ENCODE measurements at regions not wholly inside any gene's neighbourhood (a gene's known extent, or its start where the extent isn't known, plus 50 kb on each side); places are given as distances from the start of the nearest gene placed in this dataset.

DNA sequence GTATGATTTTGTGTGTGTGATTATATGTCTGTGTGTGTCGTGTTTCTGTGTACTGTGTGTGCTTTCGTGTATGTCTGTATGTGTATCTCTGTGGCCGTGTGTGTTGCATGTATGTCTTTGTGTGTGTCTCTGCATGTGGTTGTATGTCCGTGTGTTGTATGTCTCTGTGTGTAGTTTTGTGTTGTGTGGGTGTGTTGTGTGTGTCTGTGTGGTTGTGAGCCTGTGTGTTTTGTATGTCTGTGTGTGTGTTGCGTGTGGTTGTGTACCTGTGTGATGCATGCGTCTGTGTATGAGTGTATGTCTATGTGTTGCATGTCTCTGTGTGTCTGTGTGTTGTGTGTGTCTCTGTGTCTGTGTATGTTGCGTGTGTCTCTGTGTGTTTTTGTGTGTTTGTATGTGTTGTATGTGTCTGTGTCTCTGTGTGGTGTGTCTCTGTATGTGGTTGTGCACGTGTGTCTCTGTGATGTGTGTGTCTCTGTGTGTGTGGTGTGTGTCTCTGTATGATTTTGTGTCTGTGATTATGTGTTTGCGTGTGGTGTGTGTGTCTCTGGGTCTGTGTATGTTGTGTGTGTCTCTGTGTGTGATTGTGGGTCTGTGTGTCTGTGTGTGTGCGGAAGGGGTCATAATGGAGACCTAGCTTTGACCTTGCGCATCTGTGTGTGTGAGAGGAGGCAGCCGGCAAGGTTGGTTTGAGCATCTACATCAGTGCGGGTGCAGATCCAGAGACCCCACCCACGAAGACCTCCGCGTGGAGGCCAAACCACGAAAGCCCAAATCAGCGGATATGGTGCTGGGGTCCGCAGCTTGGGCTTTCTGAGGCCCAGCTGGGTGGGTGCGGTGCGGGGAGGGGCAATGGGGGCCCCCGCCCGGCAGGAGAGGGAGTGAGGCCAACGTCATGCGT, 212.6 kb upstream of the GSE1 start:
- Histone ChIP-seq H3K9me3 (no peaks in the 10 kb centered on the region), H3K27ac (no peak overlapping the region), H3K4me1 (peaks cover 8 to 14% (median 10%) of the 10 kb centered on the region in 4 donors), H3K4me3 (no peak overlapping the region), H3K27me3 (no peaks in the 10 kb centered on the region), H3K36me3 (no peaks in the 10 kb centered on the region)
- in situ Hi-C loops (cut with MboI; ENCODE audit: low pct_ligation_motif_present in 1 of 4, low pct_unique_long_range_greater_than_20kb in 1 of 4, low sequenced_read_pairs in 3 of 4) (loop anchor here in 1 of 4 donors (25.0 kb wide), 1 partner anchor 312 kb away; no protein-coding TSS in a partner anchor), intact Hi-C loops (cut with DNase I; ENCODE audit: low total_unique reads) (no loop called here)
- TF ChIP-seq EP300 (IDR thresholded peaks at IDR 0.05; ENCODE audit: low read depth) (no peak), POLR2A (IDR thresholded peaks at IDR 0.05) (no peak), POLR2AphosphoS5 (IDR thresholded peaks at IDR 0.05) (no peak)
- TF ChIP-seq, protein P1, sequence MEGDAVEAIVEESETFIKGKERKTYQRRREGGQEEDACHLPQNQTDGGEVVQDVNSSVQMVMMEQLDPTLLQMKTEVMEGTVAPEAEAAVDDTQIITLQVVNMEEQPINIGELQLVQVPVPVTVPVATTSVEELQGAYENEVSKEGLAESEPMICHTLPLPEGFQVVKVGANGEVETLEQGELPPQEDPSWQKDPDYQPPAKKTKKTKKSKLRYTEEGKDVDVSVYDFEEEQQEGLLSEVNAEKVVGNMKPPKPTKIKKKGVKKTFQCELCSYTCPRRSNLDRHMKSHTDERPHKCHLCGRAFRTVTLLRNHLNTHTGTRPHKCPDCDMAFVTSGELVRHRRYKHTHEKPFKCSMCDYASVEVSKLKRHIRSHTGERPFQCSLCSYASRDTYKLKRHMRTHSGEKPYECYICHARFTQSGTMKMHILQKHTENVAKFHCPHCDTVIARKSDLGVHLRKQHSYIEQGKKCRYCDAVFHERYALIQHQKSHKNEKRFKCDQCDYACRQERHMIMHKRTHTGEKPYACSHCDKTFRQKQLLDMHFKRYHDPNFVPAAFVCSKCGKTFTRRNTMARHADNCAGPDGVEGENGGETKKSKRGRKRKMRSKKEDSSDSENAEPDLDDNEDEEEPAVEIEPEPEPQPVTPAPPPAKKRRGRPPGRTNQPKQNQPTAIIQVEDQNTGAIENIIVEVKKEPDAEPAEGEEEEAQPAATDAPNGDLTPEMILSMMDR (IDR thresholded peaks at IDR 0.05), result no peak
- DNase-seq, result no peak
- WGBS, 2 donors (ENCODE audit: low coverage in 1 of 2), result 90 to 92% methylated on average over 2 to 25 of the region's 25 CpGs

DNA sequence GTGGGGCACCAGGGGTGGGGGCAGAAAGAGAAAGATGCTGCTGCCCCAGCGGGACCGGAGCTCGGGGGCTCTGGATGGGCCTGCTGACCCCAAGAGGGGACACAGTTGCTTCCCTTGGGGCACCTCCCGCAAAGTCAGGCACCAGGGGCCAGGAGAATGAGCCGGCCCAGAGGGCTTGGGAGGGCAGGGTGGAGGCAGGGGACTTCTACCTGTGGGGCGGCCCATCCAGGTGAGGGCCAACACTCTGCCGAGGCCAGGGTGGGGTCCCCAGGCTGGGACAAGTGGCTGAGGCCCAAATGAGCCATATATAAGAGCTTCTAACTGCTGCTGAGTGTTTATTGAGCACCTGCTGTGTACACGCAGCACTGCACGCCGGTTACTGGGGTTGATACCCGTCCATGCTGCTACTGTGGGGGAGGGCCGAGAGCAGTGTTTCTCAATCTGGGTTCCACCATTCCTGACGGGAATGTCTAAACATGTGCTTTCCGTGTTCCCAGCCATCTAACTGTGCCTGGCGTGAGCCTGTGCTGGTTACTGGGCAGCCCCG, 211.7 kb upstream of the GSE1 start:
- no peaks in the 10 kb centered on the region for H3K9me3 ChIP-seq
- no peaks in the 10 kb centered on the region for H3K27me3 ChIP-seq
- TF ChIP-seq EP300 (IDR thresholded peaks at IDR 0.05; ENCODE audit: low read depth) (no peak), POLR2A (IDR thresholded peaks at IDR 0.05) (no peak), POLR2AphosphoS5 (IDR thresholded peaks at IDR 0.05) (no peak)
- TF ChIP-seq, protein P1 (IDR thresholded peaks at IDR 0.05), result no peak
- in situ Hi-C loops (cut with MboI; ENCODE audit: low pct_ligation_motif_present in 1 of 4, low pct_unique_long_range_greater_than_20kb in 1 of 4, low sequenced_read_pairs in 3 of 4), result loop anchor here in 1 of 4 donors (25.0 kb wide), 1 partner anchor 311 kb away; no protein-coding TSS in a partner anchor
- intact Hi-C loops (cut with DNase I; ENCODE audit: low total_unique reads), result no loop called here
- DNase-seq, result no peak
- H3K4me3 ChIP-seq, result no peak overlapping the region
- WGBS, 2 donors (ENCODE audit: low coverage in 1 of 2), result 89% methylated on average over 15 of the region's 16 CpGs; no CpG with 5 or more reads in 1 of the 2 donors
- no peak overlapping the region for H3K27ac ChIP-seq
- no peaks in the 10 kb centered on the region for H3K36me3 ChIP-seq
- peaks cover under 1 to 5% (median 2%) of the 10 kb centered on the region in 4 donors for H3K4me1 ChIP-seq

DNA sequence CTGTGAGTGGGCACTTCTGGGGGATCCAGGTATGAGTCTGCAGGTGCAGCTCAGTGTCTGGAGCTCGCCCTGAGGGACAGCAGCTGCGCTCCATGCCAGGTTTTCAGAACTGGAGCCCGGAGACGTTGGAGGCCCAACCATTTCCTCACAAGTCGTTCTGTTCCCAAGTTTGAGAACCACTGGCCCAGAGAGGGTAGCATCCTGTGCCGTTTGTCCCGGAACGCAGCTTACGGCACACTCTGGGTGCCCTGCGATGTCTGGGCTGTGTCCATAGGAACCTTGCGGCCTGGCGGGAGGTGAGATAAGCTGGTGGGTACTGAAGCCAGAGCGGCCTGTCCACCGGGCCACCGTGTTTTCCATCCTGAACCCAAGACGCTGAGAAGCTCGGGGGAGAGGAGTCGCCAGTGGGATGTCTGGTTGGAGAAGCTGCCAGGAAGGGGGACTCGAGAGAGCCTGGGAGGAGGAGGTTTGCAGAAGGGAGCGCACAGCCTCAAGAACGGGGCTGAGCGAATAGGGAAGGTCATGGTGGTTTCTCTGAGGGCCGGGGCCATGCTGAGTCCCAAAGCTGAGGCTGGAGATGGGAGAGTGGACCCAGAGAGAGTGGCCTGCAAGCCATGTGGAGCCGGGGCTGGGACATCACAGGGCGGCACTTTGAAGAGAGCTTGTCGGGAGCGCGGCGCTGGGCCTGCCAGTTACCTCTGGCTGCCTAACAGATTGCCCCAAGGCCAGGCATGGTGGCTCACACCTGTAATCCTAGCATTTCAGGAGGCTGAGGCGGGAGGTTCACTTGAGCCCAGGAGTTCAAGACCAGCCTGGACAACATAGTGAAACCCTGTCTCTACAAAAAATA, 211.0 kb upstream of the GSE1 start:
- H3K36me3 ChIP-seq, result no peaks in the 10 kb centered on the region
- no peaks in the 10 kb centered on the region for H3K9me3 ChIP-seq
- H3K4me1 ChIP-seq, result no peaks in the 10 kb centered on the region
- no peaks in the 10 kb centered on the region for H3K27me3 ChIP-seq
- intact Hi-C loops (cut with DNase I; ENCODE audit: low total_unique reads) (no loop called here), in situ Hi-C loops (cut with MboI; ENCODE audit: low pct_ligation_motif_present in 1 of 4, low pct_unique_long_range_greater_than_20kb in 1 of 4, low sequenced_read_pairs in 3 of 4) (loop anchor here in 1 of 4 donors (25.0 kb wide), 1 partner anchor 310 kb away; no protein-coding TSS in a partner anchor)
- no peak overlapping the region for H3K27ac ChIP-seq
- TF ChIP-seq EP300 (IDR thresholded peaks at IDR 0.05; ENCODE audit: low read depth), result no peak
- TF ChIP-seq, protein P1 (IDR thresholded peaks at IDR 0.05), result no peak
- TF ChIP-seq POLR2A (IDR thresholded peaks at IDR 0.05), result no peak
- no peak for TF ChIP-seq POLR2AphosphoS5 (IDR thresholded peaks at IDR 0.05)
- no peak overlapping the region for H3K4me3 ChIP-seq
- 91 to 100% methylated on average over 2 to 29 of the region's 30 CpGs for WGBS, 2 donors (ENCODE audit: low coverage in 1 of 2)
- DNase-seq, result no peak
